ENCODE measurements at regions not wholly inside any gene's neighbourhood (a gene's known extent, or its start where the extent isn't known, plus 50 kb on each side); places are given as distances from the start of the nearest gene placed in this dataset.

- CTCF ChIA-PET, result no interaction called here
- no peak overlapping the region for H3K4me3 Mint-ChIP-seq (ENCODE audit: low read depth, unreplicated experiment)
- H3K36me3 Mint-ChIP-seq (ENCODE audit: insufficient read depth, unreplicated experiment), result no peaks in the 10 kb centered on the region
- DNase-seq, result no peak
- H3K9me3 Mint-ChIP-seq (ENCODE audit: low read depth, unreplicated experiment), result peaks cover 21% of the 10 kb centered on the region
- TF ChIP-seq, protein P1, sequence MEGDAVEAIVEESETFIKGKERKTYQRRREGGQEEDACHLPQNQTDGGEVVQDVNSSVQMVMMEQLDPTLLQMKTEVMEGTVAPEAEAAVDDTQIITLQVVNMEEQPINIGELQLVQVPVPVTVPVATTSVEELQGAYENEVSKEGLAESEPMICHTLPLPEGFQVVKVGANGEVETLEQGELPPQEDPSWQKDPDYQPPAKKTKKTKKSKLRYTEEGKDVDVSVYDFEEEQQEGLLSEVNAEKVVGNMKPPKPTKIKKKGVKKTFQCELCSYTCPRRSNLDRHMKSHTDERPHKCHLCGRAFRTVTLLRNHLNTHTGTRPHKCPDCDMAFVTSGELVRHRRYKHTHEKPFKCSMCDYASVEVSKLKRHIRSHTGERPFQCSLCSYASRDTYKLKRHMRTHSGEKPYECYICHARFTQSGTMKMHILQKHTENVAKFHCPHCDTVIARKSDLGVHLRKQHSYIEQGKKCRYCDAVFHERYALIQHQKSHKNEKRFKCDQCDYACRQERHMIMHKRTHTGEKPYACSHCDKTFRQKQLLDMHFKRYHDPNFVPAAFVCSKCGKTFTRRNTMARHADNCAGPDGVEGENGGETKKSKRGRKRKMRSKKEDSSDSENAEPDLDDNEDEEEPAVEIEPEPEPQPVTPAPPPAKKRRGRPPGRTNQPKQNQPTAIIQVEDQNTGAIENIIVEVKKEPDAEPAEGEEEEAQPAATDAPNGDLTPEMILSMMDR (IDR thresholded peaks at IDR 0.05; ENCODE audit: unreplicated experiment), result no peak
- intact Hi-C loops (cut with micrococcal nuclease; ENCODE audit: unreplicated experiment), result no loop called here
- no peak overlapping the region for H3K27ac Mint-ChIP-seq (ENCODE audit: unreplicated experiment)
- no peaks in the 10 kb centered on the region for H3K4me1 Mint-ChIP-seq (ENCODE audit: low read depth, unreplicated experiment)
- no TSS peak for BruUV-seq (replicated peaks)
- H3K27me3 Mint-ChIP-seq (ENCODE audit: unreplicated experiment), result no peaks in the 10 kb centered on the region
These were observed 68.2 kb upstream of the SLIT3 start for GRCh38 chr5:169369130-169369529.

GRCh38 chr5:169367861-169368260, 66.9 kb upstream of the SLIT3 start:
- Mint-ChIP-seq H3K27me3 (ENCODE audit: unreplicated experiment) (no peaks in the 10 kb centered on the region), H3K4me3 (ENCODE audit: low read depth, unreplicated experiment) (no peak overlapping the region), H3K36me3 (ENCODE audit: insufficient read depth, unreplicated experiment) (no peaks in the 10 kb centered on the region), H3K9me3 (ENCODE audit: low read depth, unreplicated experiment) (peaks cover 19% of the 10 kb centered on the region), H3K27ac (ENCODE audit: unreplicated experiment) (no peak overlapping the region), H3K4me1 (ENCODE audit: low read depth, unreplicated experiment) (no peaks in the 10 kb centered on the region)
- no peak for DNase-seq
- no TSS peak for BruUV-seq (replicated peaks)
- TF ChIP-seq, protein P1 (IDR thresholded peaks at IDR 0.05; ENCODE audit: unreplicated experiment), result no peak
- intact Hi-C loops (cut with micrococcal nuclease; ENCODE audit: unreplicated experiment), result no loop called here
- CTCF ChIA-PET, result no interaction called here

- H3K36me3 Mint-ChIP-seq (ENCODE audit: insufficient read depth, unreplicated experiment), result no peaks in the 10 kb centered on the region
- peaks cover 14% of the 10 kb centered on the region for H3K9me3 Mint-ChIP-seq (ENCODE audit: low read depth, unreplicated experiment)
- no peaks in the 10 kb centered on the region for H3K4me1 Mint-ChIP-seq (ENCODE audit: low read depth, unreplicated experiment)
- no TSS peak for BruUV-seq (replicated peaks)
- H3K27ac Mint-ChIP-seq (ENCODE audit: unreplicated experiment), result no peak overlapping the region
- TF ChIP-seq, protein P1 (IDR thresholded peaks at IDR 0.05; ENCODE audit: unreplicated experiment), result no peak
- H3K27me3 Mint-ChIP-seq (ENCODE audit: unreplicated experiment), result no peaks in the 10 kb centered on the region
- no peak for DNase-seq
- intact Hi-C loops (cut with micrococcal nuclease; ENCODE audit: unreplicated experiment), result no loop called here
- CTCF ChIA-PET, result no interaction called here
- H3K4me3 Mint-ChIP-seq (ENCODE audit: low read depth, unreplicated experiment), result no peak overlapping the region
These were observed 56.4 kb upstream of the SLIT3 start for GRCh38 chr5:169357291-169357690.

- Mint-ChIP-seq H3K4me3 (ENCODE audit: low read depth, unreplicated experiment) (no peak overlapping the region), H3K9me3 (ENCODE audit: low read depth, unreplicated experiment) (peaks cover 15% of the 10 kb centered on the region), H3K4me1 (ENCODE audit: low read depth, unreplicated experiment) (no peaks in the 10 kb centered on the region), H3K27ac (ENCODE audit: unreplicated experiment) (no peak overlapping the region), H3K36me3 (ENCODE audit: insufficient read depth, unreplicated experiment) (no peaks in the 10 kb centered on the region), H3K27me3 (ENCODE audit: unreplicated experiment) (no peaks in the 10 kb centered on the region)
- intact Hi-C loops (cut with micrococcal nuclease; ENCODE audit: unreplicated experiment), result no loop called here
- no TSS peak for BruUV-seq (replicated peaks)
- TF ChIP-seq, protein P1 (IDR thresholded peaks at IDR 0.05; ENCODE audit: unreplicated experiment), result no peak
- CTCF ChIA-PET, result no interaction called here
- DNase-seq, result no peak
These were observed 55.9 kb upstream of the SLIT3 start for GRCh38 chr5:169356811-169357210.

- H3K27me3 Mint-ChIP-seq (ENCODE audit: unreplicated experiment), result no peaks in the 10 kb centered on the region
- intact Hi-C loops (cut with micrococcal nuclease; ENCODE audit: unreplicated experiment), result no loop called here
- no peak overlapping the region for H3K27ac Mint-ChIP-seq (ENCODE audit: unreplicated experiment)
- no TSS peak for BruUV-seq (replicated peaks)
- no peak for DNase-seq
- TF ChIP-seq, protein P1 (IDR thresholded peaks at IDR 0.05; ENCODE audit: unreplicated experiment), result no peak
- CTCF ChIA-PET, result no interaction called here
- H3K4me1 Mint-ChIP-seq (ENCODE audit: low read depth, unreplicated experiment), result no peaks in the 10 kb centered on the region
- no peaks in the 10 kb centered on the region for H3K36me3 Mint-ChIP-seq (ENCODE audit: insufficient read depth, unreplicated experiment)
- no peak overlapping the region for H3K4me3 Mint-ChIP-seq (ENCODE audit: low read depth, unreplicated experiment)
- peaks cover 16% of the 10 kb centered on the region for H3K9me3 Mint-ChIP-seq (ENCODE audit: low read depth, unreplicated experiment)
These were observed 55.2 kb upstream of the SLIT3 start for GRCh38 chr5:169356181-169356580.

Measured in Calu3 (cell line).